IMR-90 (cell line): ENCODE measurements at regions not wholly inside any gene's neighbourhood (a gene's known extent, or its start where the extent isn't known, plus 50 kb on each side); places are given as distances from the start of the nearest gene placed in this dataset.

Experiments
- ATAC-seq: fragments of 200-7000 bp; cut with Tn5 transposase; 2 replicates; pipeline ENCODE4 v1.9.1; 2020; ENCODE audit warnings: low read depth, mild to moderate bottlenecking, moderate library complexity
- BruUV-seq: library from RNA; stranded (reverse); fragments of 400-500 nt; replicated peaks from 2 replicates; lab custom pipeline; 2021; lab: Mats Ljungman, UMichigan
- CTCF ChIA-PET: fragments of 300-600 bp; formaldehyde crosslinking; extraction: SDS; loops from one replicate; lab custom pipeline; 2021; ENCODE audit warnings: antibody characterized with exemption; lab: Yijun Ruan, JAX
- POLR2A ChIA-PET: fragments of 300-600 bp; sonication (Branson Sonifier 250); formaldehyde crosslinking; loops from one replicate; lab custom pipeline; 2022; ENCODE audit warnings: antibody characterized with exemption; ENCODE audit not compliant: unreplicated experiment; lab: Charles Lee
- DNase-seq: peaks from one replicate; pipeline ENCODE4 v3.0.0; 2013
- H2AFZ ChIP-seq: replicated peaks from 2 replicates; pipeline ENCODE3; 2013; ENCODE audit warnings: low read length, mild to moderate bottlenecking; ENCODE audit not compliant: poor library complexity
- H2AK5ac ChIP-seq: 2 replicates; pipeline ENCODE4 v1.6.1; 2013; ENCODE audit warnings: low read depth, low read length, inconsistent platforms
- H2AK9ac ChIP-seq: replicated peaks from 2 replicates; pipeline ENCODE3; 2013; ENCODE audit warnings: mild to moderate bottlenecking, low read depth, low read length, moderate library complexity; ENCODE audit not compliant: poor library complexity
- H2BK120ac ChIP-seq: 2 replicates; pipeline ENCODE4 v1.6.1; 2013; ENCODE audit warnings: low read depth, low read length, inconsistent platforms
- H2BK15ac ChIP-seq: 3 replicates; pipeline ENCODE4 v1.6.1; 2013; ENCODE audit warnings: low read depth, low read length, inconsistent platforms
- H2BK20ac ChIP-seq: 2 replicates; pipeline ENCODE4 v1.6.1; 2013; ENCODE audit warnings: low read depth, mild to moderate bottlenecking, inconsistent platforms, low read length, moderate library complexity
- H2BK5ac ChIP-seq: 2 replicates; pipeline ENCODE4 v1.6.1; 2013; ENCODE audit warnings: mild to moderate bottlenecking, low read depth, low read length, inconsistent platforms; ENCODE audit not compliant: poor library complexity, severe bottlenecking
- H3K14ac ChIP-seq: replicated peaks from 2 replicates; pipeline ENCODE4 v1.6.1; 2013; ENCODE audit warnings: low read depth, low read length, inconsistent platforms
- H3K18ac ChIP-seq: 2 replicates; pipeline ENCODE4 v1.6.1; 2013; ENCODE audit warnings: low read depth, low read length, control low read depth
- H3K23ac ChIP-seq: 2 replicates; pipeline ENCODE4 v1.6.1; 2013; ENCODE audit warnings: low read depth, low read length, inconsistent platforms
- H3K27ac ChIP-seq: 2 replicates; pipeline ENCODE4 v1.5.1; 2013; ENCODE audit warnings: mild to moderate bottlenecking, control low read depth, low read length; ENCODE audit not compliant: insufficient read depth
- H3K27me3 ChIP-seq: 2 replicates; pipeline ENCODE4 v1.6.1; 2013; ENCODE audit warnings: low read length; ENCODE audit not compliant: control insufficient read depth, insufficient read depth
- H3K36me3 ChIP-seq: 2 replicates; pipeline ENCODE4 v1.6.1; 2013; ENCODE audit warnings: low read length, mixed read lengths; ENCODE audit not compliant: control insufficient read depth, insufficient read depth
- H3K4ac ChIP-seq: 2 replicates; pipeline ENCODE4 v1.6.1; 2013; ENCODE audit warnings: low read depth, low read length, inconsistent platforms
- H3K4me1 ChIP-seq: 2 replicates; pipeline ENCODE4 v1.6.1; 2013; ENCODE audit warnings: low read length, mixed read lengths; ENCODE audit not compliant: control insufficient read depth, insufficient read depth
- H3K4me2 ChIP-seq: 2 replicates; pipeline ENCODE4 v1.6.1; 2013; ENCODE audit warnings: low read depth, mild to moderate bottlenecking, control low read depth, low read length, moderate library complexity
- H3K4me3 ChIP-seq: 2 replicates; pipeline ENCODE4 v1.5.1; 2013; ENCODE audit warnings: low read depth, mild to moderate bottlenecking, control low read depth, low read length, moderate library complexity; ENCODE audit not compliant: insufficient read depth
- H3K56ac ChIP-seq: 2 replicates; pipeline ENCODE4 v1.6.1; 2013; ENCODE audit warnings: low read length, inconsistent platforms; ENCODE audit not compliant: insufficient read depth; ENCODE audit errors: extremely low read depth
- H3K79me1 ChIP-seq, 2 experiments: 2 replicates each; pipeline ENCODE4 v1.6.1; 2013; ENCODE audit warnings: low read length in 2 of 2, inconsistent platforms in 1 of 2, low read depth in 1 of 2
- H3K9ac ChIP-seq: 2 replicates; pipeline ENCODE4 v1.6.1; 2013; ENCODE audit warnings: low read depth, low read length, control low read depth
- H3K9me1 ChIP-seq: 2 replicates; pipeline ENCODE4 v1.6.1; 2013; ENCODE audit warnings: low read length, inconsistent platforms; ENCODE audit not compliant: insufficient read depth
- H3K9me3 ChIP-seq: 2 replicates; pipeline ENCODE4 v1.6.1; 2013; ENCODE audit warnings: low read length; ENCODE audit not compliant: control insufficient read depth, insufficient read depth
- H4K20me1 ChIP-seq: 2 replicates; pipeline ENCODE4 v1.6.1; 2013; ENCODE audit warnings: low read length, inconsistent platforms; ENCODE audit not compliant: insufficient read depth
- H4K5ac ChIP-seq: 2 replicates; pipeline ENCODE4 v1.6.1; 2013; ENCODE audit warnings: mild to moderate bottlenecking, low read depth, low read length, control low read depth
- H4K8ac ChIP-seq, 2 experiments: 2 replicates each; pipeline ENCODE4 v1.6.1; 2013; ENCODE audit warnings: low read depth in 2 of 2, low read length in 2 of 2, control low read depth in 1 of 2, inconsistent platforms in 1 of 2
- H4K91ac ChIP-seq: 2 replicates; pipeline ENCODE4 v1.6.1; 2013; ENCODE audit warnings: low read depth, low read length, inconsistent platforms; ENCODE audit not compliant: insufficient read depth
- RCOR1 ChIP-seq: IDR thresholded peaks from 2 replicates; pipeline ENCODE4 v1.6.1; 2012; ENCODE audit warnings: mild to moderate bottlenecking, low read length, improper control_type of control experiment; ENCODE audit not compliant: insufficient replicate concordance
- WGBS, 2 experiments: methylation state at CpG; one replicate each; pipeline versions ENCODE4 v1.1.5 to v1.1.7; 2013; ENCODE audit warnings: missing lambda C conversion rate in 2 of 2; ENCODE audit not compliant: insufficient read length in 1 of 2; ENCODE audit errors: extremely low coverage in 2 of 2; 5-methylcytosine and 5-hydroxymethylcytosine counted together
- dilution Hi-C: fragments of 300-500 bp; cut with HindIII; formaldehyde crosslinking; loops from one replicate; pipeline ENCODE4 v1.14.3; 2018; ENCODE audit warnings: low sequenced_read_pairs; ENCODE audit not compliant: unreplicated experiment
- in situ Hi-C: fragments of 300-500 bp; cut with MboI; formaldehyde crosslinking; loops from 3 replicates; pipeline ENCODE4 v1.14.3; 2019; ENCODE audit warnings: low sequenced_read_pairs, inconsistent platforms, mixed read lengths
- intact Hi-C: fragments of 100-400 bp; cut with micrococcal nuclease; formaldehyde crosslinking; loops from 2 replicates; pipeline ENCODE4 v1.10.0; 2022

DNA sequence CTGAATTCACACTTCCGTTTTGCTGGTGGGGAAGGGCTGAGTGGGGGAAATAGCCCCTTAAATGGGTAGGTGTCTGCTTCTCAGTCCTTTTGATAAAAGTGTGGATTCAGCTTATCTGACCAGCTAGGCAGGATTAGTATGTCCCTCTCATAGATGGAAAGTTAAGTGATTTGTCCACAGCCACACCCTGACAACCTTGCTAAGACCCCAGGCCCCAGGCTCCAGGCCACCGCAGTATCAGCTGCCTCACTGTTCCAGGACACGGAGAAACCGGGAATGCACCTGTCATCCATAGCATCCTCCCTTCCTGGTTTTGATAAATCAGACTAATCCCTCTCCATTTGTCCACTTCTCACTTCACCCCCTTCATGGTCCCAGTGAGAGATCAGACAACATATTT, 197.7 kb downstream of the USP12 start:
- Histone ChIP-seq H3K56ac (no peak overlapping the region), H3K18ac (no peak overlapping the region), H2AFZ (no peak overlapping the region), H2AK5ac (no peak overlapping the region), H4K5ac (no peak overlapping the region), H3K27ac (no peak overlapping the region), H3K4me1 (peaks cover 3% of the 10 kb centered on the region; the same call in 1 of the 2 replicates), H3K36me3 (no peaks in the 10 kb centered on the region), H4K20me1 (no peaks in the 10 kb centered on the region), H3K4me2 (no peak overlapping the region), H2BK15ac (no peak overlapping the region), H3K4me3 (no peak overlapping the region), H3K14ac (no peak overlapping the region), H2BK5ac (no peak overlapping the region), H3K9me1 (peaks cover 6% of the 10 kb centered on the region), H3K27me3 (no peaks in the 10 kb centered on the region), H3K23ac (no peak overlapping the region), H3K79me1 (no peaks in the 10 kb centered on the region), H4K91ac (no peak overlapping the region), H4K8ac (no peak overlapping the region), H2BK120ac (no peak overlapping the region), H3K9ac (no peak overlapping the region), H2AK9ac (no peak overlapping the region), H3K4ac (no peak overlapping the region), H3K9me3 (no peaks in the 10 kb centered on the region), H2BK20ac (no peak overlapping the region)
- in situ Hi-C loops, result loop anchor here (10.0 kb wide), 1 partner anchor 1011 kb away; the partner anchor contains the start of gene URAD
- intact Hi-C loops, result no loop called here
- WGBS, 2 experiments, result no CpG with 5 or more reads among the region's 4 CpGs
- ATAC-seq, result no peak
- BruUV-seq, result no TSS peak
- TF ChIP-seq RCOR1, result no peak
- dilution Hi-C loops, result no loop called here
- ChIA-PET POLR2A (no interaction called here), CTCF (no interaction called here)
- no peak for DNase-seq
